Esophagus muscularis mucosa (tissue), 4 donors: ENCODE measurements at regions not wholly inside any gene's neighbourhood (a gene's known extent, or its start where the extent isn't known, plus 50 kb on each side); places are given as distances from the start of the nearest gene placed in this dataset.

ENCODE experiments used
- EP300 ChIP-seq: sonication (generic); formaldehyde crosslinking; IDR thresholded peaks from one replicate; pipeline ENCODE4 v1.6.1; 2017; ENCODE audit warnings: antibody characterized with exemption
- POLR2A ChIP-seq: fragments of 450-650 bp; IDR thresholded peaks from one replicate; pipeline ENCODE4 v1.6.1; 2017; ENCODE audit warnings: antibody characterized with exemption, moderate library complexity, mild to moderate bottlenecking, low read depth
- TF ChIP-seq, protein P1 (sequence below), 3 experiments: fragments of 200-600 bp in 2 of 3; fragments of 450-650 bp in 1 of 3; sonication (generic) in 2 of 3; IDR thresholded peaks; one replicate each; pipeline ENCODE4 v1.5.1; 2017 to 2019; ENCODE audit warnings: antibody characterized with exemption in 3 of 3, mild to moderate bottlenecking in 2 of 3, moderate library complexity in 1 of 3

DNA sequence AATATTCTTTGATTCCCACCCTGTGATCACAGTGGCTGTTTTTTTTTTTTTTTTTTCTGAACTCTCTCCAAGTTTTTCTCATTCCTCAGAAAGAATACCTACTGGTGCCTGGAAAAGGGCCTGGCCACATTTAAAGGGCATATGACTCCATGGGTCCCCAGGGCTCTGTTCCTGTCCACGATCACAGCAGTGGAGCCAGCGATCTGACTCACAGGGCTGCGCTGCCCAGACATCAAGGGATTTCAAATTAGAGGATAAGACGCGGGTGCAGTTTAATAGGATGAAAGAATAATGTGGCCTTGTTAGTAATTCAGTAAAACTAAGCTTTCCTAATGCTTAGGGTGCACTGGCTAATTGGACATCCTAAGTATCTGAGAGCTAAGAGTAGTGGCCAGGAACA lies 175.1 kb upstream of the MSX2 start:
- TF ChIP-seq EP300 (no peak), POLR2A (no peak)
- TF ChIP-seq, protein P1, sequence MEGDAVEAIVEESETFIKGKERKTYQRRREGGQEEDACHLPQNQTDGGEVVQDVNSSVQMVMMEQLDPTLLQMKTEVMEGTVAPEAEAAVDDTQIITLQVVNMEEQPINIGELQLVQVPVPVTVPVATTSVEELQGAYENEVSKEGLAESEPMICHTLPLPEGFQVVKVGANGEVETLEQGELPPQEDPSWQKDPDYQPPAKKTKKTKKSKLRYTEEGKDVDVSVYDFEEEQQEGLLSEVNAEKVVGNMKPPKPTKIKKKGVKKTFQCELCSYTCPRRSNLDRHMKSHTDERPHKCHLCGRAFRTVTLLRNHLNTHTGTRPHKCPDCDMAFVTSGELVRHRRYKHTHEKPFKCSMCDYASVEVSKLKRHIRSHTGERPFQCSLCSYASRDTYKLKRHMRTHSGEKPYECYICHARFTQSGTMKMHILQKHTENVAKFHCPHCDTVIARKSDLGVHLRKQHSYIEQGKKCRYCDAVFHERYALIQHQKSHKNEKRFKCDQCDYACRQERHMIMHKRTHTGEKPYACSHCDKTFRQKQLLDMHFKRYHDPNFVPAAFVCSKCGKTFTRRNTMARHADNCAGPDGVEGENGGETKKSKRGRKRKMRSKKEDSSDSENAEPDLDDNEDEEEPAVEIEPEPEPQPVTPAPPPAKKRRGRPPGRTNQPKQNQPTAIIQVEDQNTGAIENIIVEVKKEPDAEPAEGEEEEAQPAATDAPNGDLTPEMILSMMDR (IDR thresholded peaks at IDR 0.05) = no peak
